MG63 (cell line): ENCODE measurements at regions not wholly inside any gene's neighbourhood (a gene's known extent, or its start where the extent isn't known, plus 50 kb on each side); places are given as distances from the start of the nearest gene placed in this dataset.
"Not testable (repeated sequence)": the region's sequence is repeated elsewhere in the genome, so short reads cannot be mapped to it uniquely, and the experiment has no call there.

ENCODE experiments used
- DNase-seq: peaks from one replicate; pipeline ENCODE4 v3.0.0-alpha.2; 2020
- H3K27me3 ChIP-seq: fragments of 250-450 bp; sonication (Bioruptor Pico); 2 replicates; pipeline ENCODE4 v1.5.1; 2020; ENCODE audit warnings: mild to moderate bottlenecking, moderate library complexity
- H3K36me3 ChIP-seq: fragments of 250-450 bp; sonication (Bioruptor Pico); 2 replicates; pipeline ENCODE4 v1.5.1; 2020; ENCODE audit warnings: mild to moderate bottlenecking, moderate library complexity
- H3K4me3 ChIP-seq: fragments of 250-450 bp; sonication (Bioruptor Pico); 2 replicates; pipeline ENCODE4 v1.5.1; 2020; ENCODE audit warnings: mild to moderate bottlenecking, moderate library complexity
- H3K9me3 ChIP-seq: fragments of 250-450 bp; sonication (Bioruptor Pico); 2 replicates; pipeline ENCODE4 v1.5.1; 2020; ENCODE audit warnings: mild to moderate bottlenecking, moderate library complexity

DNA sequence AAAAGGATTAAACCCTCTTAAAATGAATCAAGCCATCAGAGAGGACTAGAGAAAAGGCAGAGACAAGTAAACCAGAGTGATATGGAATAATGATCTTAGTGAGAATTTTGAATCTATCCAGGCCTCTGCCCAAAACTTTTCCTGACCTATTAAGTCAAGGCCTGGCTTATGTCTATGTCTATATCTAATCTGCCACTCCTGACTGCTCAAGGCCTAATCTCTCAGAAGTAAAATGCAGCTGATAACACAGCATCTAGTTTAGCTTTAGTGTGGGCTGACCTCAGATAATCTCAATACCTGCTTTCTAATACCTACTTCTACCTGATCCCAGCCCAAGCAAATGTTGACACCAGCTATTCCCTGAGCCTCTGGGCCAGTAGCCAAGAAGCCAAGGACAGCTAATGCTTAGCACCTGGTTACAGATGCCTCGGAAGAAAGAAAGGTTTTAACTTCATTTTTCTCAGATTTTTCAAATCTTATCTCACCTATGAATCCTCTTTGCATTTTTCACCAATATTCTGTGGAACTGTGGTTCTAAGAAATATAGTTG is 1472.5 kb upstream of the SEL1L start:
- Histone ChIP-seq H3K9me3 (no peaks in the 10 kb centered on the region), H3K27me3 (no peaks in the 10 kb centered on the region), H3K4me3 (no peak overlapping the region), H3K36me3 (no peaks in the 10 kb centered on the region)
- no peak for DNase-seq

DNA sequence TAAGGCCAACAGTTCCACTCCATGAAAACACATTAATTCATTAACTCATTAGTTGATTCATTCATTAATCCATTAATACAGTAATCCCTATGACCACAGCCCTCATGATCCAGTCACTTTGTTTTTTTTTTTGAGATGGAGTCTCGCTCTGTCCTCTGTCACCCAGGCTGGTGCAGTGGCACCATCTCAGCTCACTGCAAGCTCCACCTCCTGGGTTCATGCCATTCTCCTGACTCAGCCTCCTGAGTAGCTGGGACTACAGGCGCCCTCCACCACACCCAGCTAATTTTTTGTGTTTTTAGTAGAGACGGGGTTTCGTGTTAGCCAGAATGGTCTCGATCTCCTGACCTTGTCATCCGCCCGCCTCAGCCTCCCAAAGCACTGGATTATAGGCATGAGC is 1473.4 kb upstream of the SEL1L start:
- H3K36me3 ChIP-seq, H3K27me3 ChIP-seq, H3K4me3 ChIP-seq, H3K9me3 ChIP-seq, DNase-seq: not testable (repeated sequence)

- no peak for DNase-seq
- H3K4me3 ChIP-seq: no peak overlapping the region
- no peaks in the 10 kb centered on the region for H3K36me3 ChIP-seq
- no peaks in the 10 kb centered on the region for H3K27me3 ChIP-seq
- no peaks in the 10 kb centered on the region for H3K9me3 ChIP-seq
Observed at GRCh38 chr14:83007641-83008225, 1474.1 kb upstream of the SEL1L start.

- H3K27me3 ChIP-seq: no peaks in the 10 kb centered on the region
- no peak overlapping the region for H3K4me3 ChIP-seq
- H3K9me3 ChIP-seq: no peaks in the 10 kb centered on the region
- H3K36me3 ChIP-seq: no peaks in the 10 kb centered on the region
- no peak for DNase-seq
Observed at GRCh38 chr14:83017296-83017695, 1483.6 kb upstream of the SEL1L start.

DNA sequence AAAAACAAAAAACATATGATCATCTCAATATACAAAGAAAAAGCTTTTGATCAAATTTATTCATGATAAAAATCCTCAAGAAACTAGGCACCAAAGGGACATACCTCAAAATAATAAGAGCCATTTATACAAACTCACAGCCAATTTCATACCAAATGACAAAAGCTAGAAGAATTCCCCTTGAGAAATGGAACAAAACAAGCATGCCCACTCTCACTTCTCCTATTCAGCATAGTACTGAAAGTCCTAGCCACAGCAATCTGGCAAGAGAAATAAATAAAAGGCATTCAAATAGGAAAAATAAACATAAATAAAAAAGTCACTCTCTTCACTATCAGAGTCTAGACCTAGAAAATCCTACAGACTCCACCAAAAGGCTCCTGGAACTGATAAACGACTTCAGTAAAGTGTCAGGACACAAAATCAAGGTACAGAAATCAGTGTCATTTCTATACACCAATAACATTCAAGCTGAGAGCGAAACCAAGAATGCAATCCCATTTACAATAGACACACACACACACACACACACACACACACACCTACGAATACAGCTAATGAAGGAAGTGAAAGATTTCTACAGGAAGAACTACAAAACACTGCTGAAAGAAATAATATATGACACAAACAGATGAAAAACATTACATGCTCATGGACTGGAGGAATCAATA is 1486.2 kb upstream of the SEL1L start:
- Histone ChIP-seq H3K9me3 (no peaks in the 10 kb centered on the region), H3K36me3 (no peaks in the 10 kb centered on the region), H3K27me3 (no peaks in the 10 kb centered on the region), H3K4me3 (no peak overlapping the region)
- DNase-seq: no peak

DNA sequence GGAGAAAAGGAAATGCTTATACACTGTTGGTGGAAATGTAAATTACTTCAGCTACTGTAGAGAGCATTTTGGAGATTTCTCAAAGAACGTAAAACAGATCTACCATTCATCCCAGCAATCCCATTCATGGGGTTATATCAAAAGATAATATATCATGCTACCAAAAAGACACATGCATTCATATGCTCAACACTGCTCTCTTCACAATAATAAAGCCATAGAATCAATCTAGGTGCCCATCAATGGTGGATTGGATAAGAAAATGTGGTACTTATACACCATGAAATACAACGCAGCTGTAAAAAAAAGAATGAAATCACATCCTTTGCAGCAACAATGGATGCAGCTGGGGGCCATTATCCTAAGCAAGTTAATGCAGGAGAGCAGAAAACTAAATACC is 1487.7 kb upstream of the SEL1L start:
- H3K36me3 ChIP-seq: no peaks in the 10 kb centered on the region
- no peak overlapping the region for H3K4me3 ChIP-seq
- no peak for DNase-seq
- H3K9me3 ChIP-seq: no peaks in the 10 kb centered on the region
- H3K27me3 ChIP-seq: no peaks in the 10 kb centered on the region

GRCh38 chr14:83023369-83023768 is 1489.7 kb upstream of the SEL1L start:
- no peak for DNase-seq
- H3K9me3 ChIP-seq: no peaks in the 10 kb centered on the region
- no peak overlapping the region for H3K4me3 ChIP-seq
- no peaks in the 10 kb centered on the region for H3K36me3 ChIP-seq
- H3K27me3 ChIP-seq: no peaks in the 10 kb centered on the region

DNA sequence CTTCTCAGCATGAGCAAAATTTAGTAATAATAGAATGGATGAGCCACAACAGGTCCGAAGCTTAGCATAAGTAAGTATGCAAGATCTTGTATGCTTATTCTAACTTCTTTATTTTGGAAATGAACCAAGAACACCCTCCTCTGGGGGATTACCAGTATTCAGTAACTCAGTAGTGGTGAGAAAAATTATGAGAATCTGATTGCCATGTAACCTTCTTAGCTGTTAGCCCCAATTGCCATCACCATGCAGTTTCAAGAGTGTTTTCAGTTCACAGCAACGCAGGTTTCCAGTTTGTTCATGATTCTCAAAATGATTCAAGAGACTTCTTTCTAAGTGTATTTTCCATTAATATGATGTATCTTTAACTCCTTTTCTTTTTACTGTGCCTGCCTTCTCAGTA is 1507.6 kb upstream of the SEL1L start:
- Histone ChIP-seq H3K9me3 (no peaks in the 10 kb centered on the region), H3K4me3 (no peak overlapping the region)
- DNase-seq: no peak

DNA sequence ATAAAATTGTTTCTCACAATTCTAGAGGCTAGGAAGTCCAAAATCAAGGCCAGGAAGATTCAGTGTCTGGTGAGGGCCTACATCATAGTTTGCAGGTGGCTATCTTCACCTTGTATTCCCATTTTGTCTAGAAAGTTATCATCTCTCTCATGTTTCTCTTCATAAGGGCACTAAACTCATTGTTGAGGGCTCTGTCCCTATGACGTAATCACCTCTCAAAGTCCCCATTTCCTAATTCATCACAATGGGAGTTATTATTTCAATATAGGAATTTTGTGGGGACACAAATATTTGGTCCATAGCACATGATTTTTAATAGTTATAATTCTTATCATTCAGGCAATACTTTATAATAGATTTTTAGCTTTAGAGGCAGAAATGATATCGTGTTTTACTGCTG is 1509.2 kb upstream of the SEL1L start:
- Histone ChIP-seq H3K4me3 (no peak overlapping the region), H3K36me3 (no peaks in the 10 kb centered on the region), H3K9me3 (no peaks in the 10 kb centered on the region), H3K27me3 (no peaks in the 10 kb centered on the region)
- DNase-seq: no peak

More for the DNA sequence above, 1507.6 kb upstream of the SEL1L start:
- Histone ChIP-seq H3K36me3 (no peaks in the 10 kb centered on the region), H3K27me3 (no peaks in the 10 kb centered on the region)

DNA sequence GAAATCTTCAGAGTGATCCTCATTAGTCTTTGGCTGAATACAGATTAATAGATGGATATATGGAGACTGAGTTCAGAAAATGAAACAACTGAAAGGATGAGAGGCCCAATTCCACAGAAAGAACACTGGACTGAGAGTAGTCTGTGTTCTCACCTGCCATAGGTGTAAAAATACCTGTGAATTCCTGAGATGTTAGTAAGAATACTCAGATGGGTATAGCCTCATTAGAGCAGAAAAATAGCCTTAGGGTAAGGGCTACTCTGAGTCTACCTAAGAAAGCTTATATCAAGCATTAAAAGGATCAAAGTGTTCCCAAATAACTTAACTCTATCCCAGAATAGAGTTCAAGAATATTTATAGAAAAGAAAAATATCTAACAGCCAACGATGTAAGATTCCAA is 1510.3 kb upstream of the SEL1L start:
- H3K27me3 ChIP-seq: no peaks in the 10 kb centered on the region
- DNase-seq: no peak
- H3K36me3 ChIP-seq: no peaks in the 10 kb centered on the region
- H3K4me3 ChIP-seq: no peak overlapping the region
- no peaks in the 10 kb centered on the region for H3K9me3 ChIP-seq

DNA sequence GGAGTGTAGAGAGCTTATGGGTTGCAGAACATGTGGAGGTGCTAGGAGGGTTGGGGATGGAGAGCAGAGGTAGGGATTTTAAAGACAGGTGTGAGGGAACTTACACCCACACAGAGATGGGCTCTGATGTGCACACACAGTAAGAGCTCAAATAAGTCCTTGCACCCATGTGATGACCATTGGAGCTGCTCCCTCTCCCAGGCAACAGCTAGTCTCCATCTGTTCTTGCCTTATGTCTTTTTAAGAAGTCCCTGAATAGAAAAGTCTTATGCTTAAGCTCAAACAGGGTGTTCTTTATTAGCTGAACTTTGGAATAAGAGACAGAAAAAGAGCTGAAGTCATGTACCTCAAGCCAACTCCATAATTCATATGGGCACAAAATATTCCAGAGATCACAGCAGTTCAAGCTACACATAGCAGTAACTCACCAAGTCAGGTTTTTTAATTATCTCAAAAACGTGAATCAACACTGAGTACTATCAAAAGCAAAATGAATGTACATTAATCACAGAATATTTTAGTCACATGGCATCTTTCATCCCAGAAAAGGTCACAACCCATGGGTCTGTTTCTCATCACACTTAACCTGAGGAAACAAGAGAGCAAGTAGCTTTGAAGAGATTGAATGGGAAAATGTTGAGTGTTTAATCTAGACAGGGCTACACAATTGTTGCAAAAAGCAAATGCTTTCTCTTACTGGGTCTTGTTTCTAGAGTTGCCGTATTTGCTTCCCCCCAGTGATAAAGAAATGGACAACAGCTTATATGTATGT is 1513.6 kb upstream of the SEL1L start:
- Histone ChIP-seq H3K9me3 (no peaks in the 10 kb centered on the region), H3K36me3 (no peaks in the 10 kb centered on the region)

GRCh38 chr14:83053022-83053710 is 1519.5 kb upstream of the SEL1L start:
- Histone ChIP-seq H3K36me3 (no peaks in the 10 kb centered on the region), H3K27me3 (no peaks in the 10 kb centered on the region), H3K9me3 (no peaks in the 10 kb centered on the region), H3K4me3 (no peak overlapping the region)
- DNase-seq: no peak

More for the DNA sequence above, 1513.6 kb upstream of the SEL1L start:
- H3K27me3 ChIP-seq: no peaks in the 10 kb centered on the region
- DNase-seq: no peak
- no peak overlapping the region for H3K4me3 ChIP-seq

- Histone ChIP-seq H3K27me3 (no peaks in the 10 kb centered on the region), H3K9me3 (no peaks in the 10 kb centered on the region), H3K36me3 (no peaks in the 10 kb centered on the region), H3K4me3 (no peak overlapping the region)
- no peak for DNase-seq
Observed at GRCh38 chr14:83058068-83058467, 1524.4 kb upstream of the SEL1L start.

- no peak overlapping the region for H3K4me3 ChIP-seq
- no peak for DNase-seq
- H3K27me3 ChIP-seq: no peaks in the 10 kb centered on the region
- no peaks in the 10 kb centered on the region for H3K36me3 ChIP-seq
- no peaks in the 10 kb centered on the region for H3K9me3 ChIP-seq
Observed at GRCh38 chr14:83071888-83072501, 1538.3 kb upstream of the SEL1L start.

- H3K36me3 ChIP-seq: no peaks in the 10 kb centered on the region
- DNase-seq: no peak
- H3K4me3 ChIP-seq: no peak overlapping the region
- no peaks in the 10 kb centered on the region for H3K9me3 ChIP-seq
- H3K27me3 ChIP-seq: no peaks in the 10 kb centered on the region
Observed at GRCh38 chr14:83085136-83085535, 1551.5 kb upstream of the SEL1L start.

GRCh38 chr14:83085725-83086124 is 1552.1 kb upstream of the SEL1L start:
- Histone ChIP-seq H3K27me3 (no peaks in the 10 kb centered on the region), H3K36me3 (no peaks in the 10 kb centered on the region), H3K4me3 (no peak overlapping the region), H3K9me3 (no peaks in the 10 kb centered on the region)
- no peak for DNase-seq
